Endothelial cell of umbilical vein (primary cell): ENCODE measurements at regions not wholly inside any gene's neighbourhood (a gene's known extent, or its start where the extent isn't known, plus 50 kb on each side); places are given as distances from the start of the nearest gene placed in this dataset.

Experiments used
- CTCF ChIP-seq, 2 donors: IDR thresholded peaks; 1 replicate in 1 of 2; 2 replicates in 1 of 2; pipeline ENCODE4 v1.5.1; 2011; ENCODE audit warnings: low read length in 2 of 2, mild to moderate bottlenecking in 2 of 2, moderate library complexity in 2 of 2, control low read depth in 1 of 2, inconsistent platforms in 1 of 2, low read depth in 1 of 2; ENCODE audit not compliant: insufficient read depth in 1 of 2; ENCODE audit errors: extremely low read depth in 1 of 2
- EZH2 ChIP-seq: IDR thresholded peaks from 2 replicates; pipeline ENCODE4 v1.6.1; 2012; ENCODE audit warnings: borderline replicate concordance, low read depth, mild to moderate bottlenecking, moderate library complexity, low read length, inconsistent platforms; ENCODE audit not compliant: severe bottlenecking

DNA sequence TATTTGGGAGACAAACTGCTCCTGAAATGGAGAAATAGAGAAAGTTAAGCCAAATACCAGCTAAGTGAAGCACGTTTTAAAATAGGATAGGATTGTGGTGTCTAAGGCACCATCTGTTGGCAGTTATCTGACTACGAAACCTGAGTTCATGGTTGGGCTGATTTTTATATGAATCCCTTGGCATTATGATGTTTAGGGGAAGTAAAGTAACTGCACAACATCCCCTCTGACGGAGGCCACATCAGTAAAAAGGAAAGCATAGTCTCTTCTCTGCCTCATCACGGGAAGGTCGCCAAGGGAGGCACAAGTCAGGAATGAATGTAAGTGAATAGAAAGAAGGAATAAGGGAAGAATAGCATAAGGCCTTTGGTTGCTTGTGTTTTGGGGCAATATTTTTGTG, 128.0 kb downstream of the PRRX1 start:
- TF ChIP-seq CTCF (IDR thresholded peaks at IDR 0.05; ENCODE audit: extremely low read depth in 1 of 2, insufficient read depth in 1 of 2, low read depth in 1 of 2, low read length in 2 of 2) (no peak), EZH2 (no peak)
